ENCODE measurements at regions not wholly inside any gene's neighbourhood (a gene's known extent, or its start where the extent isn't known, plus 50 kb on each side); places are given as distances from the start of the nearest gene placed in this dataset.

GRCh38 chr1:188043536-188044245 lies 1214.9 kb downstream of the PLA2G4A start:
- no peak for DNase-seq (ENCODE audit: low spot score)

- DNase-seq (ENCODE audit: low spot score) = no peak
Observed at GRCh38 chr1:188050250-188050649, 1221.5 kb downstream of the PLA2G4A start.

- DNase-seq (ENCODE audit: low spot score) = no peak
Observed at GRCh38 chr1:188056011-188056410, 1227.3 kb downstream of the PLA2G4A start.

- DNase-seq (ENCODE audit: low spot score) = no peak
Observed at GRCh38 chr1:188058801-188059200, 1230.1 kb downstream of the PLA2G4A start.

- DNase-seq (ENCODE audit: low spot score) = no peak
Observed at GRCh38 chr1:188061881-188062280, 1233.1 kb downstream of the PLA2G4A start.

GRCh38 chr1:188062456-188062855 lies 1233.7 kb downstream of the PLA2G4A start:
- DNase-seq (ENCODE audit: low spot score) = no peak

- no peak for DNase-seq (ENCODE audit: low spot score)
Observed at GRCh38 chr1:188065917-188066316, 1237.2 kb downstream of the PLA2G4A start.

GRCh38 chr1:188070848-188071247 lies 1242.1 kb downstream of the PLA2G4A start:
- peak; percentile 28 for DNase-seq (ENCODE audit: low spot score)

GRCh38 chr1:188089015-188089414 lies 1260.3 kb downstream of the PLA2G4A start:
- DNase-seq (ENCODE audit: low spot score) = no peak

GRCh38 chr1:188089461-188089860 lies 1260.7 kb downstream of the PLA2G4A start:
- peak; percentile 18 for DNase-seq (ENCODE audit: low spot score)

GRCh38 chr1:188096521-188096920 lies 1267.8 kb downstream of the PLA2G4A start:
- DNase-seq (ENCODE audit: low spot score) = no peak

- no peak for DNase-seq (ENCODE audit: low spot score)
Observed at GRCh38 chr1:188117436-188117835, 1288.7 kb downstream of the PLA2G4A start.

- no peak for DNase-seq (ENCODE audit: low spot score)
Observed at GRCh38 chr1:188122646-188123045, 1293.9 kb downstream of the PLA2G4A start.

- DNase-seq (ENCODE audit: low spot score) = no peak
Observed at GRCh38 chr1:188127507-188127906, 1298.8 kb downstream of the PLA2G4A start.

- DNase-seq (ENCODE audit: low spot score) = no peak
Observed at GRCh38 chr1:188128761-188129160, 1300.0 kb downstream of the PLA2G4A start.

- no peak for DNase-seq (ENCODE audit: low spot score)
Observed at GRCh38 chr1:188129856-188130838, 1301.4 kb downstream of the PLA2G4A start.

- no peak for DNase-seq (ENCODE audit: low spot score)
Observed at GRCh38 chr1:188137221-188137620, 1308.5 kb downstream of the PLA2G4A start.

GRCh38 chr1:188140958-188141357 lies 1312.2 kb downstream of the PLA2G4A start:
- DNase-seq (ENCODE audit: low spot score) = no peak

GRCh38 chr1:188154196-188154595 lies 1325.4 kb downstream of the PLA2G4A start:
- DNase-seq (ENCODE audit: low spot score) = no peak

- no peak for DNase-seq (ENCODE audit: low spot score)
Observed at GRCh38 chr1:188154761-188155160, 1326.0 kb downstream of the PLA2G4A start.

GRCh38 chr1:188155261-188155660 lies 1326.5 kb downstream of the PLA2G4A start:
- no peak for DNase-seq (ENCODE audit: low spot score)

- no peak for DNase-seq (ENCODE audit: low spot score)
Observed at GRCh38 chr1:188164459-188164858, 1335.7 kb downstream of the PLA2G4A start.

- DNase-seq (ENCODE audit: low spot score) = no peak
Observed at GRCh38 chr1:188166654-188167053, 1337.9 kb downstream of the PLA2G4A start.
